ENCODE measurements at regions not wholly inside any gene's neighbourhood (a gene's known extent, or its start where the extent isn't known, plus 50 kb on each side); places are given as distances from the start of the nearest gene placed in this dataset.

DNA sequence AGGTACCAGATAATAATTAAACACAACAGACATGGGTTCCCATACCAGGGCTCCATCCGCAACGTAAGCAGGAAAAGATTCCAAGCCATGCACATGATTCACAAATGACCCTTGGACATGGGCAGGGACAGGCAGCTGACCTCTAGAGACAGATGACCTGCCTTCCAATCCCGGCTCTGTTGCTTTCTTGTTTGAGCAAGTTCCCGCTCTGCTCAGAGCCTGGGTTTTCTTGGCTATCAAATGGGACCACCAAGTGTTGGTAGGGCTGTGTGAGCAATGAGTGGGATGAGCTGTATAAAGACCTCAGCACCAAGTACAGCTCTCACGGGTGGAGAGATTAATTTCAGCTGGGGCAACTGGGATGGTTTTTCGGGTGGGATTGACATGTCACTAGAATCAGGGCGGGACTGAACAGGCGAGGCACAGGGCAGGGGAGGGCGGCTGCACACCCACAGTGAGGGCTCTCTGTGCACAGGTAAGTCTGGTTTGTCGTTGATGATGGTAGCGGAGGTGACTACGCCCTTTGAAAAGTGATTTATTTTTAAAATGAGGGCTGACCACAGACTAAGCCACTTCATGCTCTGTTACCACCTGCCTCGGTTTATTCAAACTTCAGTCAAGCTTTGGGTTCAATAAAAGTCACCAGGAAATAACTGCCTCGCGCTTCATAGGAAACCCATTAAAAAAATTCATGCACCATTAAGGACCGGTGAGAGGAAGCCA lies 57.5 kb upstream of the IFFO2 start (continued):
- TF ChIP-seq, protein P1, sequence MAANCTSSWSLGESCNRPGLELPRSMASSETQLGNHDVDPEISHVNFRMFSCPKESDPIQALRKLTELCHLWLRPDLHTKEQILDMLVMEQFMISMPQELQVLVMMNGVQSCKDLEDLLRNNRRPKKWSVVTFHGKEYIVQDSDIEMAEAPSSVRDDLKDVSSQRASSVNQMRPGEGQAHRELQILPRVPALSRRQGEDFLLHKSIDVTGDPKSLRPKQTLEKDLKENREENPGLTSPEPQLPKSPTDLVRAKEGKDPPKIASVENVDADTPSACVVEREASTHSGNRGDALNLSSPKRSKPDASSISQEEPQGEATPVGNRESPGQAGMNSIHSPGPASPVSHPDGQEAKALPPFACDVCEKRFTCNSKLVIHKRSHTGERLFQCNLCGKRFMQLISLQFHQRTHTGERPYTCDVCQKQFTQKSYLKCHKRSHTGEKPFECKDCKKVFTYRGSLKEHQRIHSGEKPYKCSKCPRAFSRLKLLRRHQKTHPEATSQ (CRISPR knock-in tag; IDR thresholded peaks at IDR 0.05; ENCODE audit: borderline replicate concordance) = no peak
- TF ChIP-seq ZNF850 (CRISPR knock-in tag; conservative IDR thresholded peaks at IDR 0.05) = no peak
- TF ChIP-seq SOX5 (CRISPR knock-in tag; IDR thresholded peaks at IDR 0.05; ENCODE audit: borderline replicate concordance) = peak; percentile 43; the same call in 1 of the 2 replicates
- TF ChIP-seq, protein P2, sequence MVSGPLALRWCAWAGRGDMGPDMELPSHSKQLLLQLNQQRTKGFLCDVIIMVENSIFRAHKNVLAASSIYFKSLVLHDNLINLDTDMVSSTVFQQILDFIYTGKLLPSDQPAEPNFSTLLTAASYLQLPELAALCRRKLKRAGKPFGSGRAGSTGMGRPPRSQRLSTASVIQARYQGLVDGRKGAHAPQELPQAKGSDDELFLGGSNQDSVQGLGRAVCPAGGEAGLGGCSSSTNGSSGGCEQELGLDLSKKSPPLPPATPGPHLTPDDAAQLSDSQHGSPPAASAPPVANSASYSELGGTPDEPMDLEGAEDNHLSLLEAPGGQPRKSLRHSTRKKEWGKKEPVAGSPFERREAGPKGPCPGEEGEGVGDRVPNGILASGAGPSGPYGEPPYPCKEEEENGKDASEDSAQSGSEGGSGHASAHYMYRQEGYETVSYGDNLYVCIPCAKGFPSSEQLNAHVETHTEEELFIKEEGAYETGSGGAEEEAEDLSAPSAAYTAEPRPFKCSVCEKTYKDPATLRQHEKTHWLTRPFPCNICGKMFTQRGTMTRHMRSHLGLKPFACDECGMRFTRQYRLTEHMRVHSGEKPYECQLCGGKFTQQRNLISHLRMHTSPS (CRISPR knock-in tag; IDR thresholded peaks at IDR 0.05; ENCODE audit: low read depth) = peak; percentile 44; the same call in 1 of the 2 replicates
- no peak for TF ChIP-seq ZNF570 (CRISPR knock-in tag; IDR thresholded peaks at IDR 0.05; ENCODE audit: borderline replicate concordance)
- peak; percentile 80 for TF ChIP-seq RARA (CRISPR knock-in tag; IDR thresholded peaks at IDR 0.05)
- no peak for TF ChIP-seq ZSCAN22 (CRISPR knock-in tag; IDR thresholded peaks at IDR 0.05)
- TF ChIP-seq ZNF34 (CRISPR knock-in tag; IDR thresholded peaks at IDR 0.05; ENCODE audit: borderline replicate concordance) = no peak
- 0 out of 2 replicates have a peak, but pooled peaks have one; percentile 16 for TF ChIP-seq ZBTB7A (CRISPR knock-in tag; IDR thresholded peaks at IDR 0.05)
- peak; percentile 40 for TF ChIP-seq XRCC5 (optimal IDR thresholded peaks at IDR 0.05; ENCODE audit: low read length)
- peak; percentile 90 for TF ChIP-seq ELF3 (CRISPR knock-in tag; IDR thresholded peaks at IDR 0.05)
- peak; percentile 89 for TF ChIP-seq BCL6 (CRISPR knock-in tag; IDR thresholded peaks at IDR 0.05)
- no peak for TF ChIP-seq ZFP82 (CRISPR knock-in tag; IDR thresholded peaks at IDR 0.05; ENCODE audit: borderline replicate concordance)
- TF ChIP-seq ZNF235 (CRISPR knock-in tag; IDR thresholded peaks at IDR 0.05; ENCODE audit: borderline replicate concordance) = no peak
- peak; percentile 34; the same call in 1 of the 2 replicates for TF ChIP-seq FOXK1 (CRISPR knock-in tag; IDR thresholded peaks at IDR 0.05; ENCODE audit: borderline replicate concordance, low read depth)
- TF ChIP-seq ATF1 (CRISPR knock-in tag; IDR thresholded peaks at IDR 0.05) = 0 out of 2 replicates have a peak, but pooled peaks have one; percentile 23
- TF ChIP-seq GATAD1 (CRISPR knock-in tag; IDR thresholded peaks at IDR 0.05) = peak; percentile 53; the same call in 1 of the 2 replicates
- peak; percentile 32; the same call in 1 of the 2 replicates for TF ChIP-seq FOXO1 (CRISPR knock-in tag; IDR thresholded peaks at IDR 0.05)
- no peak for TF ChIP-seq SALL2 (CRISPR knock-in tag; IDR thresholded peaks at IDR 0.05)
- TF ChIP-seq, protein P3, sequence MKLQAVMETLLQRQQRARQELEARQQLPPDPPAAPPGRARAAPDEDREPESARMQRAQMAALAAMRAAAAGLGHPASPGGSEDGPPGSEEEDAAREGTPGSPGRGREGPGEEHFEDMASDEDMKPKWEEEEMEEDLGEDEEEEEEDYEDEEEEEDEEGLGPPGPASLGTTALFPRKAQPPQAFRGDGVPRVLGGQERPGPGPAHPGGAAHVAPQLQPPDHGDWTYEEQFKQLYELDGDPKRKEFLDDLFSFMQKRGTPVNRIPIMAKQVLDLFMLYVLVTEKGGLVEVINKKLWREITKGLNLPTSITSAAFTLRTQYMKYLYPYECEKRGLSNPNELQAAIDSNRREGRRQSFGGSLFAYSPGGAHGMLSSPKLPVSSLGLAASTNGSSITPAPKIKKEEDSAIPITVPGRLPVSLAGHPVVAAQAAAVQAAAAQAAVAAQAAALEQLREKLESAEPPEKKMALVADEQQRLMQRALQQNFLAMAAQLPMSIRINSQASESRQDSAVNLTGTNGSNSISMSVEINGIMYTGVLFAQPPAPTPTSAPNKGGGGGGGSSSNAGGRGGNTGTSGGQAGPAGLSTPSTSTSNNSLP (IDR thresholded peaks at IDR 0.05; ENCODE audit: low read depth, low read length) = no peak
- TF ChIP-seq, protein P4, sequence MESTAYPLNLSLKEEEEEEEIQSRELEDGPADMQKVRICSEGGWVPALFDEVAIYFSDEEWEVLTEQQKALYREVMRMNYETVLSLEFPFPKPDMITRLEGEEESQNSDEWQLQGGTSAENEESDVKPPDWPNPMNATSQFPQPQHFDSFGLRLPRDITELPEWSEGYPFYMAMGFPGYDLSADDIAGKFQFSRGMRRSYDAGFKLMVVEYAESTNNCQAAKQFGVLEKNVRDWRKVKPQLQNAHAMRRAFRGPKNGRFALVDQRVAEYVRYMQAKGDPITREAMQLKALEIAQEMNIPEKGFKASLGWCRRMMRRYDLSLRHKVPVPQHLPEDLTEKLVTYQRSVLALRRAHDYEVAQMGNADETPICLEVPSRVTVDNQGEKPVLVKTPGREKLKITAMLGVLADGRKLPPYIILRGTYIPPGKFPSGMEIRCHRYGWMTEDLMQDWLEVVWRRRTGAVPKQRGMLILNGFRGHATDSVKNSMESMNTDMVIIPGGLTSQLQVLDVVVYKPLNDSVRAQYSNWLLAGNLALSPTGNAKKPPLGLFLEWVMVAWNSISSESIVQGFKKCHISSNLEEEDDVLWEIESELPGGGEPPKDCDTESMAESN (CRISPR knock-in tag; conservative IDR thresholded peaks at IDR 0.05) = no peak
- TF ChIP-seq, protein P5, sequence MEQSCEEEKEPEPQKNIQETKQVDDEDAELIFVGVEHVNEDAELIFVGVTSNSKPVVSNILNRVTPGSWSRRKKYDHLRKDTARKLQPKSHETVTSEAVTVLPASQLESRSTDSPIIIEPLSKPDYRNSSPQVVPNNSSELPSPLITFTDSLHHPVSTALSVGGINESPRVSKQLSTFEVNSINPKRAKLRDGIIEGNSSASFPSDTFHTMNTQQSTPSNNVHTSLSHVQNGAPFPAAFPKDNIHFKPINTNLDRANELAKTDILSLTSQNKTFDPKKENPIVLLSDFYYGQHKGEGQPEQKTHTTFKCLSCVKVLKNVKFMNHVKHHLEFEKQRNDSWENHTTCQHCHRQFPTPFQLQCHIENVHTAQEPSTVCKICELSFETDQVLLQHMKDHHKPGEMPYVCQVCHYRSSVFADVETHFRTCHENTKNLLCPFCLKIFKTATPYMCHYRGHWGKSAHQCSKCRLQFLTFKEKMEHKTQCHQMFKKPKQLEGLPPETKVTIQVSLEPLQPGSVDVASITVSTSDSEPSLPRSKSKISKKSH (CRISPR knock-in tag; IDR thresholded peaks at IDR 0.05; ENCODE audit: borderline replicate concordance) = no peak

All from HepG2 (cell line).